ENCODE measurements at regions not wholly inside any gene's neighbourhood (a gene's known extent, or its start where the extent isn't known, plus 50 kb on each side); places are given as distances from the start of the nearest gene placed in this dataset.

GRCh38 chr4:24137671-24138601, 248.1 kb upstream of the PPARGC1A start:
- Histone ChIP-seq H3K27ac (replicated peaks) (no peak overlapping the region), H3K4me3 (replicated peaks; ENCODE audit: insufficient read depth, low read length) (no peak overlapping the region), H3K27me3 (ENCODE audit: insufficient read depth, poor library complexity, severe bottlenecking) (no peaks in the 10 kb centered on the region)
- no peak for DNase-seq (ENCODE audit: low read depth in 1 of 2, low spot score in 1 of 2)
- TF ChIP-seq CTCF (IDR thresholded peaks at IDR 0.05; ENCODE audit: insufficient read depth, low read length) (no peak), POLR2AphosphoS5 (IDR thresholded peaks at IDR 0.05; ENCODE audit: low read depth) (no peak), SPI1 (IDR thresholded peaks at IDR 0.05; ENCODE audit: borderline replicate concordance, low read depth) (no peak), REST (IDR thresholded peaks at IDR 0.05; ENCODE audit: insufficient replicate concordance, low read depth) (no peak), GABPA (IDR thresholded peaks at IDR 0.05; ENCODE audit: low read depth) (no peak)

GRCh38 chr4:24131954-24132673, 242.3 kb upstream of the PPARGC1A start:
- H3K27ac ChIP-seq (replicated peaks): no peak overlapping the region
- no peak overlapping the region for H3K4me3 ChIP-seq (replicated peaks; ENCODE audit: insufficient read depth, low read length)
- TF ChIP-seq POLR2AphosphoS5 (IDR thresholded peaks at IDR 0.05; ENCODE audit: low read depth) (no peak), REST (IDR thresholded peaks at IDR 0.05; ENCODE audit: insufficient replicate concordance, low read depth) (no peak), SPI1 (IDR thresholded peaks at IDR 0.05; ENCODE audit: borderline replicate concordance, low read depth) (no peak), GABPA (IDR thresholded peaks at IDR 0.05; ENCODE audit: low read depth) (no peak), CTCF (IDR thresholded peaks at IDR 0.05; ENCODE audit: insufficient read depth, low read length) (no peak)
- no peak for DNase-seq (ENCODE audit: low read depth in 1 of 2, low spot score in 1 of 2)
- no peaks in the 10 kb centered on the region for H3K27me3 ChIP-seq (ENCODE audit: insufficient read depth, poor library complexity, severe bottlenecking)

- Histone ChIP-seq H3K4me3 (replicated peaks; ENCODE audit: insufficient read depth, low read length) (no peak overlapping the region), H3K27me3 (ENCODE audit: insufficient read depth, poor library complexity, severe bottlenecking) (no peaks in the 10 kb centered on the region)
- TF ChIP-seq REST (IDR thresholded peaks at IDR 0.05; ENCODE audit: insufficient replicate concordance, low read depth) (no peak), CTCF (IDR thresholded peaks at IDR 0.05; ENCODE audit: insufficient read depth, low read length) (no peak), GABPA (IDR thresholded peaks at IDR 0.05; ENCODE audit: low read depth) (no peak), POLR2AphosphoS5 (IDR thresholded peaks at IDR 0.05; ENCODE audit: low read depth) (no peak), SPI1 (IDR thresholded peaks at IDR 0.05; ENCODE audit: borderline replicate concordance, low read depth) (no peak)
These were observed 240.8 kb upstream of the PPARGC1A start for GRCh38 chr4:24130637-24131036.

More at GRCh38 chr4:24130637-24131036, 240.8 kb upstream of the PPARGC1A start:
- no peak for DNase-seq (ENCODE audit: low read depth in 1 of 2, low spot score in 1 of 2)
- no peak overlapping the region for H3K27ac ChIP-seq (replicated peaks)

All from HL-60 (cell line).